ENCODE measurements at regions not wholly inside any gene's neighbourhood (a gene's known extent, or its start where the extent isn't known, plus 50 kb on each side); places are given as distances from the start of the nearest gene placed in this dataset.
"Not testable (repeated sequence)": the region's sequence is repeated elsewhere in the genome, so short reads cannot be mapped to it uniquely, and the experiment has no call there.

DNA sequence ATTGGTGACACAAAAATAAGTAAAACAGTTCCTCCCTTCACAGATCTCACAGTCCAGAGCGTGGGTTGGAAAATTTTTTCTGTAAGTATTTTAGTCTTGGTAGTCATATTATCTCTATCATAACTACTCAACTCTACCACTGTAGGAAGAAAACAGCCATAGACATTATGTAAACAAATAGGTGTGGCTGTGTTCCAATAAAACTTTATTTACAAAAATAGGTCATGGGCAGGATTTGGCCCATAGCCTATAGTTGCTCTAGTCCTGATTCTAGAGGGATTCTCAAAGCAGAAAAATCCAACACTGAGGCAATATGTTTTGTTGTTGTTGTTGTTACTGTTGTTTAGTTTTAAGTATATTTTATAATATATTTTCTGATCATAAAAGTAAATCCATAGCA, 206.1 kb upstream of the GADL1 start:
- DNase-seq (ENCODE audit: low spot score), result no peak
- no peak for ATAC-seq
- 81% methylated on average over 1 of the region's 1 CpG for WGBS (ENCODE audit: low lambda C conversion rate)
- BruUV-seq (replicated peaks), result no TSS peak
- Histone ChIP-seq H3K27ac (ENCODE audit: extremely low read length, insufficient read depth, low read length) (no peak overlapping the region), H3K4me3 (replicated peaks in 1 of 3; ENCODE audit: insufficient read depth in 1 of 3, low read depth in 2 of 3, low read length in 3 of 3) (no peak overlapping the region), H4K20me1 (ENCODE audit: insufficient read depth, low read length) (no peaks in the 10 kb centered on the region), H3K27me3 (ENCODE audit: control insufficient read depth in 1 of 2, insufficient read depth in 2 of 2, low read length in 2 of 2) (no peaks in the 10 kb centered on the region), H3K4me1 (ENCODE audit: insufficient read depth, low read length) (no peaks in the 10 kb centered on the region), H3K9ac (ENCODE audit: insufficient read depth, low read depth, low read length) (no peak overlapping the region), H3K4me2 (ENCODE audit: low read depth, low read length) (no peak overlapping the region), H2AFZ (ENCODE audit: low read length) (no peak overlapping the region), H3K9me3 (ENCODE audit: low read length) (no peaks in the 10 kb centered on the region), H3K79me2 (ENCODE audit: insufficient read depth, low read length) (no peaks in the 10 kb centered on the region), H3K36me3 (replicated peaks in 1 of 2; ENCODE audit: control insufficient read depth in 1 of 2, insufficient read depth in 2 of 2, low read length in 2 of 2) (no peaks in the 10 kb centered on the region)
- ChIA-PET CTCF (ENCODE audit: low intra/inter-chr PET ratio, low total read pairs) (no interaction called here), POLR2A (no interaction called here)
- no peak for FAIRE-seq
- in situ Hi-C loops (cut with HindIII; ENCODE audit: extremely low pct_ligation_motif_present, low pct_unique_long_range_greater_than_20kb) (no loop called here), intact Hi-C loops (cut with micrococcal nuclease; ENCODE audit: unreplicated experiment) (no loop called here)
- TF ChIP-seq EP300 (IDR thresholded peaks at IDR 0.05; ENCODE audit: low read depth in 2 of 2, low read length in 2 of 2) (no peak), EP300 (CRISPR knock-in tag; IDR thresholded peaks at IDR 0.05; ENCODE audit: borderline replicate concordance) (no peak), ZNF121 (CRISPR knock-in tag; IDR thresholded peaks at IDR 0.05) (no peak), PHB2 (IDR thresholded peaks at IDR 0.05; ENCODE audit: partially characterized antibody) (no peak), CERS6 (CRISPR knock-in tag; IDR thresholded peaks at IDR 0.05) (no peak), ATM (IDR thresholded peaks at IDR 0.05; ENCODE audit: borderline replicate concordance) (no peak), ZNF784 (CRISPR knock-in tag; IDR thresholded peaks at IDR 0.05; ENCODE audit: borderline replicate concordance) (no peak), ZNF224 (CRISPR knock-in tag; IDR thresholded peaks at IDR 0.05) (no peak), CEBPB (IDR thresholded peaks at IDR 0.05; ENCODE audit: borderline replicate concordance, low read depth, low read length) (no peak), HNF4G (IDR thresholded peaks at IDR 0.05; ENCODE audit: borderline replicate concordance, low read depth, low read length) (no peak), HNF4G (CRISPR knock-in tag; IDR thresholded peaks at IDR 0.05; ENCODE audit: borderline replicate concordance, low read depth) (no peak), TARDBP (CRISPR knock-in tag; IDR thresholded peaks at IDR 0.05) (no peak), SNAI1 (CRISPR knock-in tag; IDR thresholded peaks at IDR 0.05; ENCODE audit: borderline replicate concordance) (no peak)
- TF ChIP-seq, protein P1, sequence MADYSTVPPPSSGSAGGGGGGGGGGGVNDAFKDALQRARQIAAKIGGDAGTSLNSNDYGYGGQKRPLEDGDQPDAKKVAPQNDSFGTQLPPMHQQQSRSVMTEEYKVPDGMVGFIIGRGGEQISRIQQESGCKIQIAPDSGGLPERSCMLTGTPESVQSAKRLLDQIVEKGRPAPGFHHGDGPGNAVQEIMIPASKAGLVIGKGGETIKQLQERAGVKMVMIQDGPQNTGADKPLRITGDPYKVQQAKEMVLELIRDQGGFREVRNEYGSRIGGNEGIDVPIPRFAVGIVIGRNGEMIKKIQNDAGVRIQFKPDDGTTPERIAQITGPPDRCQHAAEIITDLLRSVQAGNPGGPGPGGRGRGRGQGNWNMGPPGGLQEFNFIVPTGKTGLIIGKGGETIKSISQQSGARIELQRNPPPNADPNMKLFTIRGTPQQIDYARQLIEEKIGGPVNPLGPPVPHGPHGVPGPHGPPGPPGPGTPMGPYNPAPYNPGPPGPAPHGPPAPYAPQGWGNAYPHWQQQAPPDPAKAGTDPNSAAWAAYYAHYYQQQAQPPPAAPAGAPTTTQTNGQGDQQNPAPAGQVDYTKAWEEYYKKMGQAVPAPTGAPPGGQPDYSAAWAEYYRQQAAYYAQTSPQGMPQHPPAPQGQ (CRISPR knock-in tag; IDR thresholded peaks at IDR 0.05; ENCODE audit: borderline replicate concordance), result no peak

DNA sequence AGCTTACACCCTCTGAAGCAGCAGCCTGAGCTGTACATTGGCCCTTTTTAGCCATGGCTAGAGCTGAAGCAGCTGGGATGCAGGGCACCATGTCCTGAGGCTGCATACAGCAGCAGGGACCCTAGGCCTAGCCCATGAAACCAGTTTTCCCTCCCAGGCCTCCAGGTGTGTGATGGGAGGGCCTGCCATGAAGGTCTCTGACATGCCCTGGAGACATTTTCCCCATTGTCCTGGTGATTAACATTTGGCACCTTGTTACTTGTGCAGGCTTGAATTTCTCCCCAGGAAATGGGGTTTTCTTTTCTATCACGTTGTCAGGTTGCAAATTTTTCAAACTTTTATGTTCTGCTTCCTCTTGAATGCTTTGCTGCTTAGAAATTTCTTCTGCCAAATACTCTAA, 206.8 kb upstream of the GADL1 start:
- H3K9ac ChIP-seq (ENCODE audit: insufficient read depth, low read depth, low read length); FAIRE-seq; CTCF ChIA-PET (ENCODE audit: low intra/inter-chr PET ratio, low total read pairs); H3K36me3 ChIP-seq (replicated peaks in 1 of 2; ENCODE audit: control insufficient read depth in 1 of 2, insufficient read depth in 2 of 2, low read length in 2 of 2); H3K4me3 ChIP-seq (replicated peaks in 1 of 3; ENCODE audit: insufficient read depth in 1 of 3, low read depth in 2 of 3, low read length in 3 of 3); in situ Hi-C loops (cut with HindIII; ENCODE audit: extremely low pct_ligation_motif_present, low pct_unique_long_range_greater_than_20kb); H3K27me3 ChIP-seq (ENCODE audit: control insufficient read depth in 1 of 2, insufficient read depth in 2 of 2, low read length in 2 of 2); intact Hi-C loops (cut with micrococcal nuclease; ENCODE audit: unreplicated experiment); BruUV-seq (replicated peaks); H2AFZ ChIP-seq (ENCODE audit: low read length); H3K9me3 ChIP-seq (ENCODE audit: low read length); H3K4me1 ChIP-seq (ENCODE audit: insufficient read depth, low read length); H4K20me1 ChIP-seq (ENCODE audit: insufficient read depth, low read length); H3K4me2 ChIP-seq (ENCODE audit: low read depth, low read length); POLR2A ChIA-PET; ATAC-seq; H3K79me2 ChIP-seq (ENCODE audit: insufficient read depth, low read length); DNase-seq (ENCODE audit: low spot score); H3K27ac ChIP-seq (ENCODE audit: extremely low read length, insufficient read depth, low read length): not testable (repeated sequence)
- 0% methylated on average over 1 of the region's 1 CpG for WGBS (ENCODE audit: low lambda C conversion rate)

Data from HepG2 (cell line).